H9 (cell line): ENCODE measurements at regions not wholly inside any gene's neighbourhood (a gene's known extent, or its start where the extent isn't known, plus 50 kb on each side); places are given as distances from the start of the nearest gene placed in this dataset.

ENCODE experiments used
- DNase-seq: peaks from one replicate; pipeline ENCODE4 v3.0.0-alpha.2; 2017
- H2AFZ ChIP-seq: one replicate; pipeline ENCODE4 v1.6.1; 2013; ENCODE audit warnings: mild to moderate bottlenecking, low read length, control low read depth, moderate library complexity
- H2AK5ac ChIP-seq: 2 replicates; pipeline ENCODE4 v1.6.1; 2013; ENCODE audit warnings: low read length, control low read depth, mixed read lengths; ENCODE audit not compliant: insufficient read length
- H2BK120ac ChIP-seq: one replicate; pipeline ENCODE4 v1.6.1; 2013; ENCODE audit warnings: low read depth, mild to moderate bottlenecking, low read length, control low read depth, inconsistent platforms; ENCODE audit not compliant: poor library complexity, severe bottlenecking
- H2BK12ac ChIP-seq: 2 replicates; pipeline ENCODE4 v1.6.1; 2013; ENCODE audit warnings: low read length, control low read depth, mixed read lengths, low read depth; ENCODE audit not compliant: insufficient read length
- H2BK15ac ChIP-seq: 2 replicates; pipeline ENCODE4 v1.6.1; 2013; ENCODE audit warnings: low read depth, low read length, control low read depth
- H2BK20ac ChIP-seq: one replicate; pipeline ENCODE4 v1.6.1; 2013; ENCODE audit warnings: low read depth, mild to moderate bottlenecking, low read length, control low read depth, inconsistent platforms; ENCODE audit not compliant: poor library complexity, severe bottlenecking
- H2BK5ac ChIP-seq: 2 replicates; pipeline ENCODE4 v1.6.1; 2013; ENCODE audit warnings: low read length, control low read depth, mixed read lengths; ENCODE audit not compliant: insufficient read length
- H3K14ac ChIP-seq: 2 replicates; pipeline ENCODE4 v1.6.1; 2013; ENCODE audit warnings: low read length, control low read depth; ENCODE audit not compliant: insufficient read depth
- H3K18ac ChIP-seq: 2 replicates; pipeline ENCODE4 v1.6.1; 2013; ENCODE audit warnings: low read depth, mild to moderate bottlenecking, mixed read lengths, low read length, control low read depth; ENCODE audit not compliant: insufficient read length
- H3K23ac ChIP-seq: 2 replicates; pipeline ENCODE4 v1.6.1; 2013; ENCODE audit warnings: low read length, control low read depth, mixed read lengths, low read depth; ENCODE audit not compliant: insufficient read length
- H3K23me2 ChIP-seq: 2 replicates; pipeline ENCODE4 v1.6.1; 2013; ENCODE audit warnings: low read depth, mild to moderate bottlenecking, mixed read lengths, low read length, control low read depth; ENCODE audit not compliant: insufficient read length, poor library complexity, severe bottlenecking
- H3K27ac ChIP-seq: 2 replicates; pipeline ENCODE4 v1.5.1; 2013; ENCODE audit warnings: low read length, control low read depth, mixed read lengths, low read depth; ENCODE audit not compliant: insufficient read length
- H3K27me3 ChIP-seq: 2 replicates; pipeline ENCODE4 v1.6.1; 2013; ENCODE audit warnings: low read length, control low read depth, inconsistent platforms; ENCODE audit not compliant: insufficient read depth
- H3K4ac ChIP-seq: 2 replicates; pipeline ENCODE4 v1.6.1; 2013; ENCODE audit warnings: low read depth, mild to moderate bottlenecking, control low read depth, inconsistent platforms, low read length, moderate library complexity
- H3K4me1 ChIP-seq: 2 replicates; pipeline ENCODE4 v1.6.1; 2013; ENCODE audit warnings: low read length, control low read depth, inconsistent platforms; ENCODE audit not compliant: insufficient read depth
- H3K4me2 ChIP-seq: 2 replicates; pipeline ENCODE4 v1.6.1; 2013; ENCODE audit warnings: low read length, control low read depth, mixed read lengths; ENCODE audit not compliant: insufficient read length, insufficient read depth
- H3K56ac ChIP-seq: 2 replicates; pipeline ENCODE4 v1.6.1; 2013; ENCODE audit warnings: low read depth, mild to moderate bottlenecking, mixed read lengths, low read length, control low read depth; ENCODE audit not compliant: insufficient read length
- H3K79me1 ChIP-seq: 2 replicates; pipeline ENCODE4 v1.6.1; 2013; ENCODE audit warnings: low read depth, mild to moderate bottlenecking, moderate library complexity, low read length, control low read depth, inconsistent platforms; ENCODE audit not compliant: insufficient read depth, poor library complexity, severe bottlenecking
- H3K79me2 ChIP-seq: 2 replicates; pipeline ENCODE4 v1.6.1; 2013; ENCODE audit warnings: low read length, control low read depth, inconsistent platforms; ENCODE audit not compliant: insufficient read depth
- H3K9ac ChIP-seq: 2 replicates; pipeline ENCODE4 v1.6.1; 2013; ENCODE audit warnings: low read length, control low read depth, mixed read lengths; ENCODE audit not compliant: insufficient read length; ENCODE audit errors: extremely low read depth
- H3K9me3 ChIP-seq: one replicate; pipeline ENCODE4 v1.6.1; 2013; ENCODE audit warnings: low read depth, low read length, inconsistent platforms; ENCODE audit not compliant: control insufficient read depth
- H3T11ph ChIP-seq: one replicate; pipeline ENCODE4 v1.6.1; 2013; ENCODE audit warnings: mild to moderate bottlenecking, low read length, control low read depth, inconsistent platforms
- H4K20me1 ChIP-seq: one replicate; pipeline ENCODE4 v1.6.1; 2013; ENCODE audit not compliant: control insufficient read depth, insufficient read length, insufficient read depth
- H4K5ac ChIP-seq: 2 replicates; pipeline ENCODE4 v1.6.1; 2013; ENCODE audit warnings: low read depth, mild to moderate bottlenecking, mixed read lengths, low read length, control low read depth; ENCODE audit not compliant: insufficient read length
- H4K8ac ChIP-seq: replicated peaks from 2 replicates; pipeline ENCODE4 v1.6.1; 2013; ENCODE audit warnings: low read length, control low read depth, mixed read lengths, low read depth; ENCODE audit not compliant: insufficient read length
- H4K91ac ChIP-seq: 2 replicates; pipeline ENCODE4 v1.6.1; 2013; ENCODE audit warnings: low read depth, mild to moderate bottlenecking, moderate library complexity, mixed read lengths, low read length, control low read depth; ENCODE audit not compliant: insufficient read length
- H3K27ac Mint-ChIP-seq, 3 experiments: 2 replicates in 2 of 3; 3 replicates in 1 of 3; pipeline ENCODE4 v1.8.0; 2020 to 2021; ENCODE audit warnings: mixed read lengths in 3 of 3, mild to moderate bottlenecking in 1 of 3, moderate library complexity in 1 of 3
- H3K27me3 Mint-ChIP-seq: 2 replicates; pipeline ENCODE4 v1.8.0; 2021; ENCODE audit warnings: low read depth, mild to moderate bottlenecking, moderate library complexity, mixed read lengths
- H3K36me3 Mint-ChIP-seq, 3 experiments: 2 replicates in 2 of 3; 3 replicates in 1 of 3; pipeline ENCODE4 v1.8.0; 2020 to 2021; ENCODE audit warnings: low read depth in 3 of 3, mixed read lengths in 3 of 3; ENCODE audit not compliant: insufficient read depth in 1 of 3
- H3K4me1 Mint-ChIP-seq, 2 experiments: 2 replicates each; pipeline ENCODE4 v1.8.0; 2020; ENCODE audit warnings: mixed read lengths in 2 of 2
- H3K4me3 Mint-ChIP-seq, 2 experiments: 2 replicates in 1 of 2; 3 replicates in 1 of 2; pipeline ENCODE4 v1.8.0; 2020 to 2021; ENCODE audit warnings: mild to moderate bottlenecking in 2 of 2, mixed read lengths in 2 of 2, moderate library complexity in 1 of 2
- H3K9me3 Mint-ChIP-seq, 2 experiments: 2 replicates in 1 of 2; 3 replicates in 1 of 2; pipeline ENCODE4 v1.8.0; 2020; ENCODE audit warnings: mild to moderate bottlenecking in 2 of 2, mixed read lengths in 2 of 2, moderate library complexity in 1 of 2
- WGBS: extraction: QIAGEN DNeasy Blood & Tissue Kit; methylation state at CpG from one replicate; pipeline ENCODE4 v1.1.7; 2013; ENCODE audit warnings: missing lambda C conversion rate, low lambda C conversion rate, mixed read lengths; ENCODE audit not compliant: insufficient read length; ENCODE audit errors: extremely low coverage; 5-methylcytosine and 5-hydroxymethylcytosine counted together
- TF ChIP-seq, protein P1 (sequence below): fragments of 200-600 bp; sonication (generic); conservative IDR thresholded peaks from 3 replicates; pipeline ENCODE4 v1.8.0; 2021; ENCODE audit warnings: antibody characterized with exemption, mild to moderate bottlenecking

DNA sequence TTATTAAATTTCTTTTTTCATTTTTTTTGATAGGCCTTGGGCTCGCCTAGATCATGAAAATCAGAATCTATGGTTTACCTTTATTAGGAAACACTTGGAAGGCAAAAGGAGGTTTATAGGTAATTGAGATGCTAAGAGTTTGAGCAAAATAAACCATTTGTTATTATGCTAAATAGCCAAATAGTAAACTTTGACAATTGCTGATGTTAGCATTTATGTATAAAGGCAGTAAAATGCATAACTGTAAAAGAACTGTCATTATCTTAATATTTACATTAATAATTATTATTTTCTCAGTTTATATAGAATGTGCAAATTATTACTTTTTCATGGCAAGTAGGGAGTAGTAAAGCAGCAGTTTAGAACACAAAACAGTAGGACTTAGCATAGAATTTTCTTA, 1737.8 kb upstream of the PRR20A start:
- Histone ChIP-seq H3T11ph (no peak overlapping the region), H3K27me3 (no peaks in the 10 kb centered on the region), H2BK5ac (no peak overlapping the region), H4K91ac (no peak overlapping the region), H3K79me2 (no peaks in the 10 kb centered on the region), H3K23me2 (no peaks in the 10 kb centered on the region), H3K9me3 (no peaks in the 10 kb centered on the region), H3K4me1 (no peaks in the 10 kb centered on the region), H2BK120ac (no peak overlapping the region), H4K5ac (no peak overlapping the region), H2AK5ac (no peak overlapping the region), H3K27ac (no peak overlapping the region), H3K79me1 (no peaks in the 10 kb centered on the region), H3K9ac (no peak overlapping the region), H3K4me2 (no peak overlapping the region), H2BK15ac (no peak overlapping the region), H3K56ac (no peak overlapping the region), H2AFZ (no peak overlapping the region), H4K8ac (no peak overlapping the region), H3K4ac (no peak overlapping the region), H3K18ac (no peak overlapping the region), H3K14ac (no peak overlapping the region), H2BK12ac (no peak overlapping the region), H2BK20ac (no peak overlapping the region), H3K23ac (no peak overlapping the region), H4K20me1 (no peaks in the 10 kb centered on the region)
- Mint-ChIP-seq H3K4me3 (no peak overlapping the region), H3K9me3 (no peaks in the 10 kb centered on the region), H3K36me3 (no peaks in the 10 kb centered on the region), H3K27me3 (no peaks in the 10 kb centered on the region), H3K27ac (peak overlapping the region in 1 of 3 experiments; percentile 82; a peak in 2 of 7 replicates), H3K4me1 (peaks cover 8 to 14% of the 10 kb centered on the region in 2 experiments)
- TF ChIP-seq, protein P1, sequence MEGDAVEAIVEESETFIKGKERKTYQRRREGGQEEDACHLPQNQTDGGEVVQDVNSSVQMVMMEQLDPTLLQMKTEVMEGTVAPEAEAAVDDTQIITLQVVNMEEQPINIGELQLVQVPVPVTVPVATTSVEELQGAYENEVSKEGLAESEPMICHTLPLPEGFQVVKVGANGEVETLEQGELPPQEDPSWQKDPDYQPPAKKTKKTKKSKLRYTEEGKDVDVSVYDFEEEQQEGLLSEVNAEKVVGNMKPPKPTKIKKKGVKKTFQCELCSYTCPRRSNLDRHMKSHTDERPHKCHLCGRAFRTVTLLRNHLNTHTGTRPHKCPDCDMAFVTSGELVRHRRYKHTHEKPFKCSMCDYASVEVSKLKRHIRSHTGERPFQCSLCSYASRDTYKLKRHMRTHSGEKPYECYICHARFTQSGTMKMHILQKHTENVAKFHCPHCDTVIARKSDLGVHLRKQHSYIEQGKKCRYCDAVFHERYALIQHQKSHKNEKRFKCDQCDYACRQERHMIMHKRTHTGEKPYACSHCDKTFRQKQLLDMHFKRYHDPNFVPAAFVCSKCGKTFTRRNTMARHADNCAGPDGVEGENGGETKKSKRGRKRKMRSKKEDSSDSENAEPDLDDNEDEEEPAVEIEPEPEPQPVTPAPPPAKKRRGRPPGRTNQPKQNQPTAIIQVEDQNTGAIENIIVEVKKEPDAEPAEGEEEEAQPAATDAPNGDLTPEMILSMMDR = no peak
- whole genome bisulfite sequencing = no CpG with 5 or more reads among the region's 1 CpG
- DNase-seq = no peak
